GM21825 (cell line): ENCODE measurements at regions not wholly inside any gene's neighbourhood (a gene's known extent, or its start where the extent isn't known, plus 50 kb on each side); places are given as distances from the start of the nearest gene placed in this dataset.

ENCODE experiments used
- ATAC-seq: cut with Tn5 transposase; IDR thresholded peaks from one replicate; pipeline ENCODE4 v1.9.1; 2021; ENCODE audit warnings: mild to moderate bottlenecking, moderate library complexity; ENCODE audit not compliant: unreplicated experiment

- no peak for ATAC-seq
These were observed 249.2 kb upstream of the GPRIN3 start for GRCh38 chr4:89556601-89557305.

GRCh38 chr4:89551191-89551590 lies 243.6 kb upstream of the GPRIN3 start:
- no peak for ATAC-seq

- no peak for ATAC-seq
These were observed 242.3 kb upstream of the GPRIN3 start for GRCh38 chr4:89549907-89550306.

GRCh38 chr4:89545315-89545714 lies 237.7 kb upstream of the GPRIN3 start:
- ATAC-seq = no peak

GRCh38 chr4:89541998-89542397 lies 234.4 kb upstream of the GPRIN3 start:
- no peak for ATAC-seq

GRCh38 chr4:89539797-89540711 lies 232.5 kb upstream of the GPRIN3 start:
- no peak for ATAC-seq

GRCh38 chr4:89539374-89539773 lies 231.8 kb upstream of the GPRIN3 start:
- ATAC-seq = no peak

- ATAC-seq = no peak
These were observed 231.3 kb upstream of the GPRIN3 start for GRCh38 chr4:89538886-89539285.

GRCh38 chr4:89538171-89538570 lies 230.6 kb upstream of the GPRIN3 start:
- ATAC-seq = no peak

GRCh38 chr4:89537281-89537680 lies 229.7 kb upstream of the GPRIN3 start:
- no peak for ATAC-seq

- no peak for ATAC-seq
These were observed 227.7 kb upstream of the GPRIN3 start for GRCh38 chr4:89535251-89535650.

GRCh38 chr4:89534356-89534755 lies 226.8 kb upstream of the GPRIN3 start:
- no peak for ATAC-seq

GRCh38 chr4:89531932-89532640 lies 224.5 kb upstream of the GPRIN3 start:
- ATAC-seq = no peak

GRCh38 chr4:89528526-89529133 lies 221.0 kb upstream of the GPRIN3 start:
- ATAC-seq = no peak

GRCh38 chr4:89521826-89522225 lies 214.2 kb upstream of the GPRIN3 start:
- no peak for ATAC-seq

- no peak for ATAC-seq
These were observed 212.2 kb upstream of the GPRIN3 start for GRCh38 chr4:89519771-89520320.

GRCh38 chr4:89518259-89518658 lies 210.7 kb upstream of the GPRIN3 start:
- no peak for ATAC-seq

- no peak for ATAC-seq
These were observed 207.2 kb upstream of the GPRIN3 start for GRCh38 chr4:89514811-89515210.

- no peak for ATAC-seq
These were observed 204.2 kb upstream of the GPRIN3 start for GRCh38 chr4:89511776-89512175.

GRCh38 chr4:89509708-89510281 lies 202.2 kb upstream of the GPRIN3 start:
- ATAC-seq = peak; percentile 100
